GM13976 (cell line): ENCODE measurements at regions not wholly inside any gene's neighbourhood (a gene's known extent, or its start where the extent isn't known, plus 50 kb on each side); places are given as distances from the start of the nearest gene placed in this dataset.

Experiments used
- DNase-seq: peaks from one replicate; pipeline ENCODE4 v3.0.0; 2012; ENCODE audit warnings: low spot score
- in situ Hi-C: fragments of 300-500 bp; cut with MboI; formaldehyde crosslinking; loops from one replicate; pipeline ENCODE4 v1.12.0; 2022; ENCODE audit warnings: low sequenced_read_pairs, mixed read lengths, inconsistent platforms; ENCODE audit not compliant: unreplicated experiment
- TF ChIP-seq, protein P1 (sequence below): IDR thresholded peaks from 2 replicates; pipeline ENCODE4 v1.5.1; 2012; ENCODE audit warnings: borderline replicate concordance, mild to moderate bottlenecking; ENCODE audit not compliant: insufficient read depth; ENCODE audit errors: extremely low read depth, missing control alignments, control extremely low read depth

DNA sequence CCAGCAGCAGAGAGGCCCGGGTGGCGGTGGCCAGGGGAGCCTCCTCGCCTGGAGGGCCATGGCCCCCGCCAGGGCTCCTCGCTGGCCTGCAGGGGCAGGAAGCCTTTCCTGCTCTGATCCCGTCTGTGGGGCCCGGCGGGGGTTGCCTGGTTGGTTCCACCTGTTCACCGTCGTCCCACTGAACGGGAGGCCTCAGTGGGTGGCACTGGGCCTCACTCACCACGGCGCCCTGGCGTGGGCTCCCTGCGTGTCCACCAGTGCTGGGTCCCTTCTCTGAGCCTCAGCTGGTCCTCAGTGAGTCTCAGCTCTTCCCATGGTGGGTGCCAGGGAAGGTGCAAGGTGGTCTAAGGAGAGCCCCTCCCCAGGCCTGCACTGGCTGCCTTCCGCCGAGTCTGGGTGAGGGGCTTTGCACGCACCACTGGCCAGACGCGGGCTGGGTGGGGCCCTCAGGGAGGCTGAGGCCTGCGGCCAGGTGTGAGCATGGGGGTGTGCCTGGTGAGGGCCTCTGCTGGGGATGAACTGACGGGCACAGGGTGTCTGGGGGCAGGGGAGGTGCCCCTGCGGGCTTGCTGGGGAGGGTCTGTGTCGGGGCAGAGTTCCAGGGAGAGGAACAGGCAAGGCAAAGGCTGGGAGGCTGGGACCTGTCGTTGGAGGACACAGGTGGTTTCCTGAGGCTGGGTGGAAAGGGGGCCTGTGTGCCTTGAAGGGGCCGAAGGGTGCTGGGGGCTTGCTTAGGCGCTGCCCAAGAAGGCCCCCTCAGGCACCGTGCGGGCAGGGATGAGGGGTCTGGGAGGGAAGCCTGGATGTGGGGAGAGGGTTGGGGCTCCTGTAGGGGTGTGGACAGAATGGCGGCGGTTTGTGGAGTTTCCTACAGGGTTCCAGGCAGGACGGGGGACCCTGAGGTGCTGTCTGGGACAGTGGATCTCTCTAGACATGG is 339.8 kb downstream of the TMEM121 start:
- TF ChIP-seq, protein P1, sequence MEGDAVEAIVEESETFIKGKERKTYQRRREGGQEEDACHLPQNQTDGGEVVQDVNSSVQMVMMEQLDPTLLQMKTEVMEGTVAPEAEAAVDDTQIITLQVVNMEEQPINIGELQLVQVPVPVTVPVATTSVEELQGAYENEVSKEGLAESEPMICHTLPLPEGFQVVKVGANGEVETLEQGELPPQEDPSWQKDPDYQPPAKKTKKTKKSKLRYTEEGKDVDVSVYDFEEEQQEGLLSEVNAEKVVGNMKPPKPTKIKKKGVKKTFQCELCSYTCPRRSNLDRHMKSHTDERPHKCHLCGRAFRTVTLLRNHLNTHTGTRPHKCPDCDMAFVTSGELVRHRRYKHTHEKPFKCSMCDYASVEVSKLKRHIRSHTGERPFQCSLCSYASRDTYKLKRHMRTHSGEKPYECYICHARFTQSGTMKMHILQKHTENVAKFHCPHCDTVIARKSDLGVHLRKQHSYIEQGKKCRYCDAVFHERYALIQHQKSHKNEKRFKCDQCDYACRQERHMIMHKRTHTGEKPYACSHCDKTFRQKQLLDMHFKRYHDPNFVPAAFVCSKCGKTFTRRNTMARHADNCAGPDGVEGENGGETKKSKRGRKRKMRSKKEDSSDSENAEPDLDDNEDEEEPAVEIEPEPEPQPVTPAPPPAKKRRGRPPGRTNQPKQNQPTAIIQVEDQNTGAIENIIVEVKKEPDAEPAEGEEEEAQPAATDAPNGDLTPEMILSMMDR = no peak
- in situ Hi-C loops = no loop called here
- DNase-seq = no peak

DNA sequence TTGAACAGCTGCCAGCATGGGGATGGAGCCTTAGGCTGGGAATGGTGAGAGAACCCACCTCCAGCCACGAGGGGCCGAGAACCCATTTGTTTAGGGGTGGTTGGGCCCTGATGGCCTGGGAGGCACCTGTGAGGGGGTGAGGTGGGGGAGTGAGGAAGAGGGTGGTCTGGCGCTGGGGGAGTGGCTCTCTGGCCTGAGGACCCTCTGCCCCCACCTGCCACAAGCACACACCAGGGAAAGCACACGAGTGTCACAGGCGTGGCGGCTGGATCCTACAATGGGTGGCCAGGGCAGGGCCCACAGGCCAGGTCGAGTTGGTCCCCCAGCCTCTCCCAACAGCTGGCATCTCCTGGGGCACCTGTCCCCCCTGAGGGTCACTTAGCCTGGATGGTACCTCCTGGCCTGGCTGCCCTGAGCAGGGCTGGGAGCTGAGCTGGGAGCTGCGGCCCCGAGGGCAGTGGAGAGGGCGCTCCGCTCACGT is 340.5 kb downstream of the TMEM121 start:
- TF ChIP-seq, protein P1 = no peak
- no peak for DNase-seq
- in situ Hi-C loops = no loop called here

DNA sequence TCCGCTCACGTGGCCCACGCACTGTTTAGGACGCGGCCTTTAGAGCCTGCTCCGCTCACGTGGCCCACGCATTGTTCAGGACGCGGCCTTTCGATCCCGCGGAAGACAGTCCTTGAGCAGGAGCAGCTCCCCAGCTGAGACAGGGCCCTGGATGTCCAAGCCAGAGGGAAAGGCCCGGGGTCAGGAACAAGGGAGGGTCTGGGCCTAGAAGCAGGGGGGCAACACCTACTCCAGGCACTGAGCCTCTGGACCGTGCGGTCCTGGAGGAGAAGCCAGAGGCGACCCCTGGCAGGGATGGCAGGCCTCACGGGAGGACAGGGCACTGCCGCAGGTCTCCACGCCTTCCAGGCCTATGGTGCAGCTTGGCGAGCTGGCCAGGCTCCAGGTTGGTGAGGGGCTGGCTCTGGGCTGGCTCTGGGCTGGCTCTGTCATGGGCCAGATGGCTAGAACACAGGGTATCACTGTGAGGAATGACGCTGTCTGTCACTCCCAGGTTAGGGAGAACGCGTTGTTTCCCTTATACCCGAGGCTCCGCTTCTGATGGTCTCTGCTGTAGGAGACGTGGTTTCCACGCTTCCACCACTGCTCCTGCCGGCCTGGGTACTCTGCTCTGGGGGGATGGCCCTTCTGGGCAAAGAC is 341.7 kb downstream of the TMEM121 start:
- in situ Hi-C loops = no loop called here
- TF ChIP-seq, protein P1 = no peak
- no peak for DNase-seq

DNA sequence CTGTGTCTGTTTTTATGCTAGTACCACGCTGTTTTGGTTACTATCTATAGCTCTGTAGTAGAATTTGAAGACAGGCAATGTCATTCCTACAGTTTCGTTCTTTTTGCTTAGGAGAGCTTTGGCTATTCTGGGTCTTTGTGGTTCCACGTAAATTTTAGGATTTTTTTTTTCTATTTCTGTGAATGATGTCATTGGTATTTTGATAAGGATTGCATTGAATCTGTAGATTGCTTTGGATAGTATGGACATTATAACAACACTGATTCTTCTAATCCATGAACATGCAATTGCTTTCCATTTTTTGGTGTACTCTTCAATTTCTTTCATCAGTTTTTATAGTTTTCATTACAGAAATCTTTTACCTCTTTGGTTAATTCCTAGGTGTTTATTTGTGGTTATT is 345.2 kb downstream of the TMEM121 start:
- in situ Hi-C loops = no loop called here
- TF ChIP-seq, protein P1 = no peak
- DNase-seq = no peak

DNA sequence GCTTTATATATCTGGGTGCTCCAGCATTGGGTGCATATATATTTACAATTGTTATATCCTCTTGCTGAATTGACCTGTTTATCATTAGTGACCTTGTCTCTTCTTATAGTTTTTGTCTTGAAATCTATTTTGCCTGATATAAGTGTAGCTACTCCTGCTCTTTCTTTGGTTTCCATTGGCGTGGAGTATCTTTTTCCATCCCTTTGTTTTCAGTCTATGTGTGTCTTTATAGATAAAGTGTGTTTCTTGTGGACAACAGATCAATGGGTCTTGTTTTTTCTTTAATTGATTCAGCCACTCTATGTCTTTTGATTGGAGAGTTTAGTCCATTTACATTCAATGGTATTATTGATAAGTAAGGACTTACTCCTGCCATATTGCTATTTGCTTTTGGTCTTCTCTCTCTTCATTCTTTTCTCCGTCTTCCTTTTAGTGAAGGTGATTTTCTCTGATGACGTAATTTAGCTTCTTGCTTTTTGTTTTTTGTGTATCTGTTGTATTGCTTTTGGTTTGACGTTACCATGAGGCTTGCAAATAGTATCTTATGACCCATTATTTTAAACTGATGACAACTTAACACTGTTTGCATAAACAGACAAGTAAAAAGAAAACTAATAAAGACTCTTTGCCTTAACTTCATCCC is 347.6 kb downstream of the TMEM121 start:
- TF ChIP-seq, protein P1 = no peak
- no peak for DNase-seq
- in situ Hi-C loops = no loop called here

DNA sequence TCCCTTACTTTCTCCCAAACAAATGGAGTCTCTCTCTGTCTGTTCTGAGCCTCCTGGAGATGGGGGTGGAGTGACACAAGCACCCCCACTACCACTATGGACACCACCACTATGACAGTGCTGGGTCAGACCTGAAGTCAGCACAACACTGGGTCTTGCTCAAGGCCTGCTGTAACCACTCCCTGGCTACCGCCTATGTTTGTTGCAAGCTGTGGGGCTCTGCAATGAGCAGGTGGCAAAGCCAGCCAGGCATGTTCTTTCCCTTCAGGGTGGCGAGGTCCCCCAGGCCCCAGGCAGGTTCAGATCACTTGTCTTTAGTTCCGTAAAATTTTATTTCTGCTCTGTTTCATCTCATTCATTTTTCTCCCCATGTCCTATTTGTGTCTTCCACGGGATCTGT is 349.8 kb downstream of the TMEM121 start:
- TF ChIP-seq, protein P1 = no peak
- in situ Hi-C loops = no loop called here
- DNase-seq = no peak
